HG02642 (cell line): ENCODE measurements at regions not wholly inside any gene's neighbourhood (a gene's known extent, or its start where the extent isn't known, plus 50 kb on each side); places are given as distances from the start of the nearest gene placed in this dataset.
"Not testable (repeated sequence)": the region's sequence is repeated elsewhere in the genome, so short reads cannot be mapped to it uniquely, and the experiment has no call there.

Source experiments
- ATAC-seq: cut with Tn5 transposase; IDR thresholded peaks from one replicate; pipeline ENCODE4 v1.9.1; 2021; ENCODE audit warnings: mild to moderate bottlenecking; ENCODE audit not compliant: unreplicated experiment, poor library complexity

GRCh38 chr7:17436126-17436525 is 137.7 kb downstream of the AHR start:
- ATAC-seq, result no peak

DNA sequence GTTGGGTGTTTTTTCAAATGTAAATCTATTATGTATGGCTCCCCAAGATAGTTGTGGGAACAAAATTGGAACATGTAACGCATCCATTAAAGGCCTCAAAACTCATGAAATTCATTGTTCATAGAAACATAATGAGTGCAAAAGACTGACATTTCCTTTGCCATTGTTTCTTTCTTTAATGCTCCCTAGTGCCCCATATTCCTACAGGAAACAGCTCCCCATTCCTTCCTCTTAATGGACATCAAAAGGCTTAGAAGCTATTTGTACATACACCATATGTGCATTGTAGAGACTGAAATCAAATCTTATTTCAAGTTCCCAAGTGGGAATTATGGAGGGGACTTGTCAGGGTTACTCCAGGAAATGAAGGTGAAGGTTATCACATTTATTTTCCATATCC is 139.1 kb downstream of the AHR start:
- ATAC-seq, result no peak

GRCh38 chr7:17440025-17440784 is 141.8 kb downstream of the AHR start:
- not testable (repeated sequence) for ATAC-seq

DNA sequence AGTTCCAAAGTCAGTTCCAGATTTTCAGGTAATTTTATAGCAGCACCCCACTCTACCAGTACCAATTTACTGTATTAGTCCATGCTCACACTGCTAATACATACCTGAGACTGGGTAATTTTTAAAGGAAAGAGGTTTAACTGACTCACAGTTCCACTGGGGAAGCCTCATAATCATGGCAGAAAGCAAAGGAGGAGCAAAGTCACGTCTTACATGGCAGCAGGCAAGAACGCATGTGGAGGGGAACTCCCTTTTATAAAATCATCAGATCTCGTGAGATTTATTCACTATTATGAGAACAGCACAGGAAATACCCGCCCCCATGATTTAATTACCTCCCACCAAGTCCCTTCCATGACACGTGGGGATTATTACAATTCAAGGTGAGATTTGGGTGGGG is 142.4 kb downstream of the AHR start:
- no peak for ATAC-seq

- no peak for ATAC-seq
Measured at GRCh38 chr7:17441557-17441956, 143.1 kb downstream of the AHR start.

DNA sequence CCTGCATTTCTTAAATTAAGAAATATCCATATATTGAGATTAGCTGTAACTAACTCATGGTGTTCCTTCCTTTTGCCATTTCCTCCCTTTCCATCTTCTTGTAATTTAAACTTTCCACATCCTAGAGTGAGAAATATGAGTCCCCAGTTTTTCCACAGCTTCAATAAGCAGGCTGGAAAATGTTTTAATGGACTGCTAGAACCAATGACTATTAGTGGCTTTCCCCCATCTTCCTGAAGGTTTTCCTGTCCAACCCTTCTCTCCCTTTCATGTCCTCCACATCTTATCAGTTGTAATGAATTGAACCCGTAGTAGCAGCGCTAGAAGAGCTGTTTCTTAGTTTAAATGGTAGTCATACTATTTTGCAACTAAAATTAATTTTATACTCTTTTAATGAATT is 145.7 kb downstream of the AHR start:
- no peak for ATAC-seq

DNA sequence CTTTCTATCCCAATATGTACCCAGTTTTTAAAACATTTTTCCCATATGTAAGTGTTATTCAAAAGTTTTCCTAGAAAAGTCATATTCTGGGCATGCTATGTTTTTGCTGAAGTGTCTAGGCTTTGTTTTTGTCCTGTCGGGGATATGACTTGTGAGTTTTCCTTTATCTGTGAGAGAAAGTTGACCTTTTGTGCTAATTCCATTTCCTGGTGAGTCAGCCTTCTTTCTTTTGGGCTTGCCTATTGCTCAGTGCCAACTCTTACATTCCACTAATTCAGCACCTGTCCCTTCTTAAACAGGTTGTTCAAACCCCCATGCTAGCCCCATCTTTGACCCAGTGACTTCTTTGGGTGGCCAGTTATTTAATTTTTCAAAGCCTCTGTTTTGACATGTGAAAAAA is 146.2 kb downstream of the AHR start:
- no peak for ATAC-seq

DNA sequence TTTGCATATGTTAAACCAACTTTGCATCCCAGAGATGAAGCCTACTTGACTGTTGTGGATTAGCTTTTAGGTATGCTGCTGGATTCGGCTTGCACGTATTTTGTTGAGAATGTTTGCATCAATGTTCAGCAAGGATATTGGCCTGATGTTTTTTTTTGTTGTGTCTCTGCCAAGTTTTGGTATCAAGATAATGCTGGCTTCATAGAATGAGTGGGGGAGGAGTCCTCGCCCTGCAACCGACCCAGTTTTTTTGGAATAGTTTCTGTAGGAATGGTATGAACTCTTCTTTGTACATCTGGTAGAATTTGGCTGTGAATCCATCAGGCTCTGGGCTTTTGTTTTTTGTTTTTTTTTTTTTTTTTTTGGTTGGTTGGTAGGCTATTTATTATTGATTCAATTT is 147.9 kb downstream of the AHR start:
- ATAC-seq, result no peak

- no peak for ATAC-seq
Measured at GRCh38 chr7:17447728-17448478, 149.5 kb downstream of the AHR start.

DNA sequence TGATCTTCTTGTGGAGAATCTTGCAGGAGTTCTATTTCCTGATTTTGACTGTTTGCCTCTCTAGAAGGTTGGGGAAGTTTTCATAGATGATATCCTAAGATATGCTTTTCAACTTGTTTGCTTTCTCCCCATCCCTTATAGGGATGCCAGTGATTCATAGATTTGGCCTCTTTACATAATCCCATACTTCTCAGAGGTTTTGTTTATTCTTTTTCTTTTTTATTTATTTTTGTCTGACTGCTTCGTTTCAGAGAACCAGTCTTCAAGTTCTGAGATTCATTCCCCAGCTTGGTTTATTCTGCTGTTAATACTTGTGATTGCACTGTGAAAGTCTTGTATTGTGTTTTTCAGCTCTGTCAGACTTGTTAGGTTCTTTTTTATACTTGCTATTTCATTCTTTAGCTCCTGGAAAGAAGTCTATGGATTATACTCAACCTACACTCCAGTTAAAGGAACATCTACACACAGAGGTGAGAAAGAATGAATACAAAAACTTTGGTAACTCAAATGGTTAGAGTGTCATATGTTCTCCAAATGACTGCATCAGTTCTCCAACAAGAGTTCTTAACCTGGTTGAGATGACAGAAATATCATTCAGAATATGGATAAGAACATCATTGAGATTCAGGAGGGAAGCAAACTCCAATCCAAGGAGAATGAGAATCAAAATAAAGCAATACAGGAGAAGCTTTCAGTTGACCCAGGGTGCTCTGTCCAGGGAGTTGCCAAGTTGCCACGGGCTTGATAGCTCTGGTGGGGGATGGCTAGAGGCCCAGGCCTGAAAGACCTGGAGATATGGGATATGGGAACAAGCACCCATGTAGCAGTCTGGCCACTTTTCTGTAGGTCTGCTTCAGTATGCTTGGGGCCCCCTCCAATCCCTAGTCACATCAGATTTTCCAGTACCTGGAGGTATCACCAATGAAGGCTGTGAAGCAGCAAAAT is 150.3 kb downstream of the AHR start:
- no peak for ATAC-seq

- no peak for ATAC-seq
Measured at GRCh38 chr7:17456541-17456940, 158.1 kb downstream of the AHR start.

- ATAC-seq, result no peak
Measured at GRCh38 chr7:17460001-17460400, 161.5 kb downstream of the AHR start.

DNA sequence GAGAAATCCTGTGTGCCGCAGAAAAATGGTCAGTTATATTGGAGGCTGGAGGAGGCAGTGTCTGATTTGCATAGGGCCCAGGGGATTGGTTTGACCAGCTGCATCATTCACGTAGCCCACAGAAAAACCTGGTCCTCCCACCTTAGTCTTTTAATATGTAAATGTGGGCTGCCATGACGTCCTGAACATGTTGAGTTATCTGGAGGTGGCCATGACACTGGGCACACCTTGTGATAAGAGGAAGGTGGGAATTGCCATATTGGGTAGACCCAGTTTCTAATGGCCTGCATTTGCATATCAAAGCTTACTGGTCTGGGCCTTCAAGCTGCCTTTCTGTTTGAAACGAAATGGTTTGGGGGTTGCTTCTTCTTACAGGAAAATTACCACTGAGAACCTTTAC is 162.2 kb downstream of the AHR start:
- ATAC-seq, result no peak

DNA sequence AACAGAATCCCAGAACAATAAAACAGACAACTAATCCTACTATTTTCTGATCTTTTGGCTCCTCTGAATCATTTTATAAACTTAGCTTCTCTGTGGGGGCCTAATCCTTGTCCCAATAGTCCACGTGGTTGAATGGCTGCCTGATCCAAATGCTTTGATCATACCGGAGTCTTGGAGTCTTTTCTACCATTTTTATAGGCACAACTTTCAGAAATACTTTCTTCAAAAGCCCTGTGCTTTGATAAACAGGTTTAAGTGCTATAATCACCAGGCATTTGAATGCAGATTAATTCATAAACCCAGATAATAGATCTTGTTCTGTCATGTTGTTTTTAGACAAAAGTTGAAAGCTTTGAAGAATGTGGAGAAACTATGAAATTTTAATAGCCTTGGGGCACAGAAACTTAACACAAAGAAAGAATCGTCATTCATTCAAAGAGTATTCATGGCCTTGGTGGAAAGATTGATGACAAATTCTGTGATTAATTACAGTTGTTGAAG is 163.7 kb downstream of the AHR start:
- no peak for ATAC-seq

DNA sequence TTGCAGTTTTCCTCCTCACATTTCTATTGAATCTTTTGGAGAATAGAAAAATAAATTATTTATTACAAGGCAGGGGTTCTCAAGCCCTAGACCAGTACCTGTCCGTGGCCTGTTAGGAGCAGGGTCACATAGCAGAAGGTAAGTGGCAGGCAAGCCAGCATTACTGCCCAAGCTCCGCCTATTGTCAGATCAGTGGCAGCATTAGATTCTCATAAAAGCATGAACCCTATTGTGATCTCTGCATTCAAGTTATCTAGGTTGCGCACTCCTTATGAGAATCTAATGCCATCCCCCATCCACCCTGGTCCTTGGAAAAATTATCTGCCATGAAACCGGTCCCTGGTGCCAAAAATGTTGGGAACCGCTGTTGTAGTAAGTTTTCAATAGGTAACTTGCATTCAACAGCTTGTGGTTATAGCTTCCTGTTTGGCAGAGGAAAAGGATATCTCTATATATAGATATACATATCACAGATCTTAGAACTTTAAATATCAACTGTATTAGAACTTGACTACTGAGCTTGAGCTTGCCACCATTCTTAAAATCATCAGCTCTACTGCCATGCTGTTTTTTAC is 165.1 kb downstream of the AHR start:
- no peak for ATAC-seq

GRCh38 chr7:17466216-17466615 is 167.8 kb downstream of the AHR start:
- ATAC-seq, result no peak

- ATAC-seq, result no peak
Measured at GRCh38 chr7:17467386-17467945, 169.0 kb downstream of the AHR start.

GRCh38 chr7:17471325-17471724 is 172.9 kb downstream of the AHR start:
- ATAC-seq, result no peak

DNA sequence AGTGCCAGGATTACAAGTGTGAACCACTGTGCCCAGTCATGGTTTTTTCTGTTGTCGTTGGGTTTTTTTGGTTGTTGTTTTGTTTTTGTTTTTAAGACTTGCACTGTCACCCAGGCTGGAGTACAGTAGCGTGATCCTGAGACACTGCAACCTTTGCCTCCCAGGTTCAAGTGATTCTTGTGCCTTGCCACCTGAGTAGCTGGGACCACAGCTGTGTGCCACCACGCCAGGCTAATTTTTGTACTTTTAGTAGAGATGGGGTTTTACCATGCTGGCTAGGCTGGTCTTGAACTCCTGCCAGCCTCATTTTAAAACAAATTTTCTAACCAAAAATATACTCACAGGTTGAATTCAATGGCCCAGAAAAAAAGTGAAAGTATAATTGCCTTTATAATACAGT is 174.1 kb downstream of the AHR start:
- no peak for ATAC-seq

GRCh38 chr7:17472939-17473338 is 174.5 kb downstream of the AHR start:
- no peak for ATAC-seq
